NB4 (cell line): ENCODE measurements at regions not wholly inside any gene's neighbourhood (a gene's known extent, or its start where the extent isn't known, plus 50 kb on each side); places are given as distances from the start of the nearest gene placed in this dataset.

Experiments
- DNase-seq: peaks from one replicate; pipeline ENCODE4 v3.0.0; 2010; ENCODE audit warnings: low read depth
- H3K4me3 ChIP-seq: one replicate; pipeline ENCODE4 v1.5.1; 2011; ENCODE audit warnings: mild to moderate bottlenecking, low read depth, low read length, moderate library complexity
- CTCF ChIP-seq: IDR thresholded peaks from one replicate; pipeline ENCODE4 v1.5.1; 2012; ENCODE audit warnings: low read depth, low read length
- MAX ChIP-seq: IDR thresholded peaks from 2 replicates; pipeline ENCODE4 v1.6.1; 2011; ENCODE audit warnings: low read depth, low read length
- MYC ChIP-seq: IDR thresholded peaks from 2 replicates; pipeline ENCODE4 v1.6.1; 2011; ENCODE audit warnings: low read depth, low read length
- POLR2A ChIP-seq: IDR thresholded peaks from 2 replicates; pipeline ENCODE4 v1.6.1; 2011; ENCODE audit warnings: mild to moderate bottlenecking; ENCODE audit not compliant: insufficient read length; ENCODE audit errors: extremely low read depth

- DNase-seq = peak; percentile 19
- TF ChIP-seq MAX (no peak), MYC (no peak), CTCF (no peak), POLR2A (no peak)
- no peak overlapping the region for H3K4me3 ChIP-seq
These were observed 485.7 kb upstream of the ZNF385D start for GRCh38 chr3:22236490-22237270.

- DNase-seq = no peak
These were observed 488.0 kb upstream of the ZNF385D start for GRCh38 chr3:22239011-22239410.

GRCh38 chr3:22241110-22241509 is 490.1 kb upstream of the ZNF385D start:
- peak; percentile 1 for DNase-seq
- H3K4me3 ChIP-seq = no peak overlapping the region
- TF ChIP-seq CTCF (no peak), MAX (no peak), POLR2A (no peak), MYC (no peak)

More at GRCh38 chr3:22239011-22239410, 488.0 kb upstream of the ZNF385D start:
- no peak for TF ChIP-seq CTCF
- no peak for TF ChIP-seq MAX
- TF ChIP-seq MYC = no peak
- no peak for TF ChIP-seq POLR2A
- H3K4me3 ChIP-seq = no peak overlapping the region

- H3K4me3 ChIP-seq = no peak overlapping the region
- TF ChIP-seq POLR2A (no peak), CTCF (no peak), MAX (no peak), MYC (no peak)
- no peak for DNase-seq
These were observed 493.9 kb upstream of the ZNF385D start for GRCh38 chr3:22244761-22245521.

- no peak for DNase-seq
- no peak overlapping the region for H3K4me3 ChIP-seq
- no peak for TF ChIP-seq POLR2A
- no peak for TF ChIP-seq MAX
- TF ChIP-seq MYC = no peak
- TF ChIP-seq CTCF = no peak
These were observed 495.0 kb upstream of the ZNF385D start for GRCh38 chr3:22245811-22246583.
